ENCODE measurements at regions not wholly inside any gene's neighbourhood (a gene's known extent, or its start where the extent isn't known, plus 50 kb on each side); places are given as distances from the start of the nearest gene placed in this dataset.

DNA sequence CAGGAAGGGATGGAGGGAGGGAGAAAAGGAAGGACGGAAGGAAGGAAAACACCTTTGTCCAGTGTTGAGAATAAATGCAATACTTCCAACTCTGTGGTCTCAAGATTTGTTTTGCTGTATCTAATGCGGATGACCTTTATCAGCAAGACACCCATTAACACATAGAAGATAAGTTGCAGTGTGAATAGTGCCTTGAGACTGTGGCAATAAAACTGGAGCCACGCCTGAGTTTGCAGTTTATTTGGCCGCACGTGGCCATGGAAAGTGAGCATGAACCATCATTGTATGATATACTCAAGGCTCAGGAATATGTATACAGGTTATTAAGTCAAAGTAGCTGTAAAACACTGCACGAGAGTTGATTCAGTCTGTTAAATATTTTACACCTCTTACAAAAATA is 113.6 kb upstream of the EEA1 start:
- TF ChIP-seq, protein P1, sequence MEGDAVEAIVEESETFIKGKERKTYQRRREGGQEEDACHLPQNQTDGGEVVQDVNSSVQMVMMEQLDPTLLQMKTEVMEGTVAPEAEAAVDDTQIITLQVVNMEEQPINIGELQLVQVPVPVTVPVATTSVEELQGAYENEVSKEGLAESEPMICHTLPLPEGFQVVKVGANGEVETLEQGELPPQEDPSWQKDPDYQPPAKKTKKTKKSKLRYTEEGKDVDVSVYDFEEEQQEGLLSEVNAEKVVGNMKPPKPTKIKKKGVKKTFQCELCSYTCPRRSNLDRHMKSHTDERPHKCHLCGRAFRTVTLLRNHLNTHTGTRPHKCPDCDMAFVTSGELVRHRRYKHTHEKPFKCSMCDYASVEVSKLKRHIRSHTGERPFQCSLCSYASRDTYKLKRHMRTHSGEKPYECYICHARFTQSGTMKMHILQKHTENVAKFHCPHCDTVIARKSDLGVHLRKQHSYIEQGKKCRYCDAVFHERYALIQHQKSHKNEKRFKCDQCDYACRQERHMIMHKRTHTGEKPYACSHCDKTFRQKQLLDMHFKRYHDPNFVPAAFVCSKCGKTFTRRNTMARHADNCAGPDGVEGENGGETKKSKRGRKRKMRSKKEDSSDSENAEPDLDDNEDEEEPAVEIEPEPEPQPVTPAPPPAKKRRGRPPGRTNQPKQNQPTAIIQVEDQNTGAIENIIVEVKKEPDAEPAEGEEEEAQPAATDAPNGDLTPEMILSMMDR (IDR thresholded peaks at IDR 0.05; ENCODE audit: low read depth, low read length) = no peak
- DNase-seq (ENCODE audit: low read depth, low spot score) = no peak
- in situ Hi-C loops (cut with HindIII; ENCODE audit: low sequenced_read_pairs) = no loop called here
- H3K4me3 ChIP-seq (ENCODE audit: low read depth, low read length) = no peak overlapping the region

DNA sequence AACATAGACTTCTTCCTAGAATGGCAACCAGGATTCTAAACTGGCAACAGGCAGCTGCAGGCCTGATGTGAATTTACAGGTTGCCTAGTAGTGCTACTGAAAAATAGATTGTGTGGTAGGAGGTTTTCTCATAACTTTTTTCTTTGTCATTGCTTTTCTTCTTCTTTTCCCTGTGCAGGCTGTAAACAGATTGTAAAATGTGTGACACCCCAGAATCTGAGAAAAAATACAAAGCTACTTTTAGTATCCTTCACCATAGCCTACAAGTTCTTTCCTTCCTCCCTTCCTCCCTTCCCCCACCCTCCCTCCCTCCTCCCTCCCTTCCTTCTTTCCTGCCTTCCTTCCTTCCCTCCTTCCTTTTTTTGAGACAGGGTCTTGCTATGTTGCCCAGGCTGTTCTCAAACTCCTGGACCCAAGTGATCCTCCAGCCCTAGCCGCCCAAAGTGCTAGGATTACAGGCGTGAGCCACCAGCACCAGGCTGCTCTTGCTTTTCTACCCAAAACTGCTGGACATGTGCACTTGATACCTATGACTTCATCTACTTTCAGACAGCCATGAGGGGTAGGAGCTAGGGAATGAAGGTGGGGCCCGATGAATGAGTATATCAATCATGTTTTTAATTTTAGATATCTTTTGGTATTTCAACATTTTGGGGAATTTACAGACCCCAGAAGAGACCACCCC is 114.2 kb upstream of the EEA1 start:
- H3K4me3 ChIP-seq (ENCODE audit: low read depth, low read length) = no peak overlapping the region
- no peak for DNase-seq (ENCODE audit: low read depth, low spot score)
- in situ Hi-C loops (cut with HindIII; ENCODE audit: low sequenced_read_pairs) = no loop called here
- TF ChIP-seq, protein P1 (IDR thresholded peaks at IDR 0.05; ENCODE audit: low read depth, low read length) = no peak

DNA sequence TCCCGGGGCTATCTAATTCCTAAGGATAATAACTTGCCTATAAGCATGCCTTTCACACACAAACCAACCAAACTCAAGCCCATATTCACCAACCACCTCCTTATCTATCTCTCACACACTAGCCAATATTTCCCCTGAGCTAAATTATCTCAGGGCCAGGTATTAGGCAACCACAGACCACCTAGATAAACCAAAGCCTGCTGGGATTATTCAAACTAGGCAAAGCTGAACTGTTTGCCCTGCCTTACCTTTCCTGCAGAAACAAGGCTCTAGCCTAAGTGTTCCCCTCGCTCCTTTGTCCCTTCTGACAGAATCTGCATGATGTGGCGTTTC is 114.7 kb upstream of the EEA1 start:
- H3K4me3 ChIP-seq (ENCODE audit: low read depth, low read length) = no peak overlapping the region
- TF ChIP-seq, protein P1 (IDR thresholded peaks at IDR 0.05; ENCODE audit: low read depth, low read length) = no peak
- DNase-seq (ENCODE audit: low read depth, low spot score) = no peak
- in situ Hi-C loops (cut with HindIII; ENCODE audit: low sequenced_read_pairs) = no loop called here

DNA sequence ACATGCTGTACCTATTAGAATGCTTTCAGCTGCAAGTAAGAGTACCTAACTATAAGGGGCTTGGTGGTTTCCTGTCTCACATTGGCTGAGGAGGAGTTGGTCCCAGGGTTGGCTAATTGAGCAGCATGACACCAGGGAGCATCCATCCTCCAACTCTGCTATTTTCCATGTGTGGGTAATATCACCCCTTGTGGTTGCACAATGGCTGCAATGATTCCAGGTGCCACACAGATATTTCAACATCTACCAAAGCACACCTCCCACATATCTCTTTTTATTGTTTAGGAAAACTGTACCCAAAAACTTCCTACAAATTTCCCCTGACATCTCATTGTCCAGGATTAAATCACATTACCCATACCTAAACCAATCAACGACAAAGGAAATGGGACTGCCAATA is 118.0 kb upstream of the EEA1 start:
- in situ Hi-C loops (cut with HindIII; ENCODE audit: low sequenced_read_pairs) = no loop called here
- H3K4me3 ChIP-seq (ENCODE audit: low read depth, low read length) = no peak overlapping the region
- TF ChIP-seq, protein P1 (IDR thresholded peaks at IDR 0.05; ENCODE audit: low read depth, low read length) = no peak
- DNase-seq (ENCODE audit: low read depth, low spot score) = no peak

DNA sequence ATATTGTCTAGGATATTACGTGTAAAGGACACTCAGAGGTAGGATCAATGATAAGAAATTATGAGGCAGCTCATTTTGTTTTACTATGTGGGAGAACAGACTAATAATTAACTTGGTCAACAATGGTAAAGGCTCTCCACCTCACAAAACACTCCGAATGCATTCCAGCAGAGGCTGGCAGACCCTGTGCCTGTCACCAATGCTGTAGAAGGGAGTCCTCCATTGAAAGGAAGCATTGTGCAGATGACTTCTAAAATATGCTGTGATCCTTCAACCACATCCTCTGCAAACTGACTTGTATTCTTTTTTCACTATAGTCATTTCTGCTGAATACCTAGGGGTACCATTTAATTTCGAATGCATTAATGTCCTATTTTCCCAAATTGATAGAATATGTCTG is 119.6 kb upstream of the EEA1 start:
- H3K4me3 ChIP-seq (ENCODE audit: low read depth, low read length) = no peak overlapping the region
- in situ Hi-C loops (cut with HindIII; ENCODE audit: low sequenced_read_pairs) = no loop called here
- DNase-seq (ENCODE audit: low read depth, low spot score) = no peak
- TF ChIP-seq, protein P1 (IDR thresholded peaks at IDR 0.05; ENCODE audit: low read depth, low read length) = no peak

DNA sequence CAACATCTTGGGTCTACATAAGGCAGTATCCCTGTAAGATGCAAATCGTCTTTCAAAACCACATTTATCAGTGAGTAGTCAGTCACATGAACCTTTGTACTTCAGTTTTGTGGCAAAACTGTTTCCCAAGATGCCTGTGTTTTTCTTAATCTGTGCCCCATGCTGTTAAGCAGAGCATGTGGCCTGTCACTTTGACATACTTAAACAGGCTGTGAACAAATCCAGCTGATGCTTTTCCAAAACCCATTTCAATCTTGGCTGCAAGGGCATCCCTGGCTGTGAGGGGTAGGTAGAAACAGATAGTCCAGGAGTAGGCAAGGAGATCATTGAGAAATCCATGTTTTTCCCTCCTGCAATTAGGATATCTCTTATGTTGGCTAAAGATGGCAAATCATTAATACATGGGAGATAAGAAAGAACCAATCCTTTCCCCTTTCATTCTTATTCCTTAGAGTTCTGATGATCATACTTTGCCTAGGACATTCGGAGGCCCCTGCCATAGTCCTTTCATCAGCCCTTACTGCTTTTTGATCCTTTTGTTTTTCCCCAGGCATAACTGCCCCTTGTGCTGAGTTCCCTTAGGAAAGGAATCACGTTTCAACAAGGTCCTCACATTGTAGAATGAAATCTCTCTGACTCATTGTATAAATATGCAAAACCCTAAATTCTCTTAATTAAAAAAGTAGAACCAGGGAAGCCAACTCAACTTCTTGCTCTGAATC is 121.1 kb upstream of the EEA1 start:
- H3K4me3 ChIP-seq (ENCODE audit: low read depth, low read length) = no peak overlapping the region
- TF ChIP-seq, protein P1 (IDR thresholded peaks at IDR 0.05; ENCODE audit: low read depth, low read length) = no peak
- peak; percentile 74 for DNase-seq (ENCODE audit: low read depth, low spot score)
- in situ Hi-C loops (cut with HindIII; ENCODE audit: low sequenced_read_pairs) = no loop called here
